Tibial nerve (tissue), 4 donors: ENCODE measurements at regions not wholly inside any gene's neighbourhood (a gene's known extent, or its start where the extent isn't known, plus 50 kb on each side); places are given as distances from the start of the nearest gene placed in this dataset.

Source experiments
- EP300 ChIP-seq, 2 donors: sonication (generic); formaldehyde crosslinking; IDR thresholded peaks; one replicate each; pipeline ENCODE4 v1.6.1; 2017; ENCODE audit warnings: antibody characterized with exemption in 2 of 2, mild to moderate bottlenecking in 1 of 2
- POLR2A ChIP-seq, 2 donors: fragments of 450-650 bp; IDR thresholded peaks; one replicate each; pipeline ENCODE4 v1.6.1; 2017; ENCODE audit warnings: antibody characterized with exemption in 2 of 2, mild to moderate bottlenecking in 2 of 2, moderate library complexity in 2 of 2
- TF ChIP-seq, protein P1 (sequence below), 5 experiments: fragments of 200-600 bp in 3 of 5; fragments of 450-650 bp in 2 of 5; sonication (generic) in 3 of 5; IDR thresholded peaks; one replicate each; pipeline ENCODE4 v1.5.1; 2016 to 2019; ENCODE audit warnings: antibody characterized with exemption in 5 of 5, mild to moderate bottlenecking in 3 of 5, moderate library complexity in 2 of 5

- TF ChIP-seq EP300 (IDR thresholded peaks at IDR 0.05) (no peak), POLR2A (IDR thresholded peaks at IDR 0.05) (no peak)
- TF ChIP-seq, protein P1, sequence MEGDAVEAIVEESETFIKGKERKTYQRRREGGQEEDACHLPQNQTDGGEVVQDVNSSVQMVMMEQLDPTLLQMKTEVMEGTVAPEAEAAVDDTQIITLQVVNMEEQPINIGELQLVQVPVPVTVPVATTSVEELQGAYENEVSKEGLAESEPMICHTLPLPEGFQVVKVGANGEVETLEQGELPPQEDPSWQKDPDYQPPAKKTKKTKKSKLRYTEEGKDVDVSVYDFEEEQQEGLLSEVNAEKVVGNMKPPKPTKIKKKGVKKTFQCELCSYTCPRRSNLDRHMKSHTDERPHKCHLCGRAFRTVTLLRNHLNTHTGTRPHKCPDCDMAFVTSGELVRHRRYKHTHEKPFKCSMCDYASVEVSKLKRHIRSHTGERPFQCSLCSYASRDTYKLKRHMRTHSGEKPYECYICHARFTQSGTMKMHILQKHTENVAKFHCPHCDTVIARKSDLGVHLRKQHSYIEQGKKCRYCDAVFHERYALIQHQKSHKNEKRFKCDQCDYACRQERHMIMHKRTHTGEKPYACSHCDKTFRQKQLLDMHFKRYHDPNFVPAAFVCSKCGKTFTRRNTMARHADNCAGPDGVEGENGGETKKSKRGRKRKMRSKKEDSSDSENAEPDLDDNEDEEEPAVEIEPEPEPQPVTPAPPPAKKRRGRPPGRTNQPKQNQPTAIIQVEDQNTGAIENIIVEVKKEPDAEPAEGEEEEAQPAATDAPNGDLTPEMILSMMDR (IDR thresholded peaks at IDR 0.05): no peak
Observed at GRCh38 chr1:242870966-242871365, 346.5 kb upstream of the PLD5 start.
